Vagina (tissue), 2 donors: ENCODE measurements at regions not wholly inside any gene's neighbourhood (a gene's known extent, or its start where the extent isn't known, plus 50 kb on each side); places are given as distances from the start of the nearest gene placed in this dataset.

Experiments
- CTCF ChIP-seq, 3 experiments: fragments of 450-650 bp in 2 of 3; fragments of 200-600 bp in 1 of 3; sonication (generic) in 1 of 3; IDR thresholded peaks; one replicate each; pipeline ENCODE4 v1.5.1; 2017 to 2019; ENCODE audit warnings: antibody characterized with exemption in 3 of 3, mild to moderate bottlenecking in 2 of 3, moderate library complexity in 2 of 3
- POLR2A ChIP-seq, 2 donors: fragments of 450-650 bp; IDR thresholded peaks; one replicate each; pipeline ENCODE4 v1.6.1; 2017; ENCODE audit warnings: antibody characterized with exemption in 2 of 2, mild to moderate bottlenecking in 2 of 2, moderate library complexity in 2 of 2
- POLR2AphosphoS5 ChIP-seq, 2 donors: sonication (generic); formaldehyde crosslinking; IDR thresholded peaks; one replicate each; pipeline ENCODE4 v1.9.0; 2017; ENCODE audit warnings: antibody characterized with exemption in 2 of 2, mild to moderate bottlenecking in 2 of 2, low read depth in 1 of 2; ENCODE audit not compliant: insufficient read depth in 1 of 2

DNA sequence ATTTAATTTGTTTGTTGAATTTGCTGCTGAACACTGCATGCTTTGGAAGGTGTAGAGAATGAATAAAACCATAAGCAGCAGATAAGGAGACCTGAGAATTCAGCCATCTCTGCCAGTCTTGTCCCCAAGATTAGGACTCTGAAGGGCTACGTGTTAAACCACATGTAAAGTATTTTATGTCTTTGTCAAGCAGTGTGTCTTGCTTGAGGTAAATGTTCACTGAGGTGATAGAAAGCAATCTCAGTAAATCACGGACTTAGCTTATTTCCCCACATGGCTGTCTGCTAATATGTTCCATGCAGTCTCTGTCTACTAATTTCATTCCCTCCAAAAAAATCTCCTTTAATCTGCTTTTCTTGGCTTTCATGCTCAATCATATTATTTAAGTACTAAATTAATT, 467.1 kb downstream of the RAP2B start:
- no peak for TF ChIP-seq CTCF (IDR thresholded peaks at IDR 0.05)
- TF ChIP-seq POLR2AphosphoS5 (IDR thresholded peaks at IDR 0.05; ENCODE audit: insufficient read depth in 1 of 2, low read depth in 1 of 2): no peak
- TF ChIP-seq POLR2A (IDR thresholded peaks at IDR 0.05): no peak
